ENCODE measurements at regions not wholly inside any gene's neighbourhood (a gene's known extent, or its start where the extent isn't known, plus 50 kb on each side); places are given as distances from the start of the nearest gene placed in this dataset.
A peak's percentile ranks its signal among the peaks of the same experiment; 100 is the strongest.
"Not testable (repeated sequence)": the region's sequence is repeated elsewhere in the genome, so short reads cannot be mapped to it uniquely, and the experiment has no call there.

GRCh38 chr15:81939604-81940440 lies 106.0 kb downstream of the MEX3B start:
- DNase-seq (ENCODE audit: low read depth): peak; percentile 81

GRCh38 chr15:81937189-81937588 lies 108.6 kb downstream of the MEX3B start:
- no peak for DNase-seq (ENCODE audit: low read depth)

- no peak for DNase-seq (ENCODE audit: low read depth)
Measured at GRCh38 chr15:81930582-81931369, 115.0 kb downstream of the MEX3B start.

GRCh38 chr15:81929557-81929956 lies 116.3 kb downstream of the MEX3B start:
- no peak for DNase-seq (ENCODE audit: low read depth)

- no peak for DNase-seq (ENCODE audit: low read depth)
Measured at GRCh38 chr15:81926981-81927380, 118.8 kb downstream of the MEX3B start.

- DNase-seq (ENCODE audit: low read depth): no peak
Measured at GRCh38 chr15:81924729-81925128, 121.1 kb downstream of the MEX3B start.

GRCh38 chr15:81923561-81924350 lies 122.1 kb downstream of the MEX3B start:
- no peak for DNase-seq (ENCODE audit: low read depth)

GRCh38 chr15:81922143-81922542 lies 123.7 kb downstream of the MEX3B start:
- no peak for DNase-seq (ENCODE audit: low read depth)

GRCh38 chr15:81921163-81921562 lies 124.7 kb downstream of the MEX3B start:
- DNase-seq (ENCODE audit: low read depth): no peak

- DNase-seq (ENCODE audit: low read depth): not testable (repeated sequence)
Measured at GRCh38 chr15:81918767-81919166, 127.1 kb downstream of the MEX3B start.

GRCh38 chr15:81916451-81916850 lies 129.4 kb downstream of the MEX3B start:
- no peak for DNase-seq (ENCODE audit: low read depth)

GRCh38 chr15:81915990-81916389 lies 129.8 kb downstream of the MEX3B start:
- DNase-seq (ENCODE audit: low read depth): no peak

GRCh38 chr15:81914734-81915256 lies 131.0 kb downstream of the MEX3B start:
- no peak for DNase-seq (ENCODE audit: low read depth)

- no peak for DNase-seq (ENCODE audit: low read depth)
Measured at GRCh38 chr15:81914333-81914732, 131.5 kb downstream of the MEX3B start.

GRCh38 chr15:81911022-81911971 lies 134.5 kb downstream of the MEX3B start:
- DNase-seq (ENCODE audit: low read depth): no peak

- DNase-seq (ENCODE audit: low read depth): no peak
Measured at GRCh38 chr15:81910355-81911021, 135.3 kb downstream of the MEX3B start.

GRCh38 chr15:81909011-81909358 lies 136.8 kb downstream of the MEX3B start:
- DNase-seq (ENCODE audit: low read depth): no peak

- DNase-seq (ENCODE audit: low read depth): no peak
Measured at GRCh38 chr15:81908111-81908510, 137.7 kb downstream of the MEX3B start.

- no peak for DNase-seq (ENCODE audit: low read depth)
Measured at GRCh38 chr15:81907521-81907920, 138.3 kb downstream of the MEX3B start.

- no peak for DNase-seq (ENCODE audit: low read depth)
Measured at GRCh38 chr15:81905889-81906288, 139.9 kb downstream of the MEX3B start.

- no peak for DNase-seq (ENCODE audit: low read depth)
Measured at GRCh38 chr15:81901319-81901718, 144.5 kb downstream of the MEX3B start.

All from HS-27A (cell line).